GM13977 (cell line): ENCODE measurements at regions not wholly inside any gene's neighbourhood (a gene's known extent, or its start where the extent isn't known, plus 50 kb on each side); places are given as distances from the start of the nearest gene placed in this dataset.
"Not testable (repeated sequence)": the region's sequence is repeated elsewhere in the genome, so short reads cannot be mapped to it uniquely, and the experiment has no call there.

Source experiments
- DNase-seq: peaks from one replicate; pipeline ENCODE4 v3.0.0; 2012; ENCODE audit warnings: low spot score
- CTCF ChIP-seq: IDR thresholded peaks from 2 replicates; pipeline ENCODE4 v1.5.1; 2012; ENCODE audit warnings: mild to moderate bottlenecking, control low read depth; ENCODE audit not compliant: insufficient read depth; ENCODE audit errors: extremely low read depth, missing control alignments
- in situ Hi-C: fragments of 300-500 bp; cut with MboI; formaldehyde crosslinking; loops from one replicate; pipeline ENCODE4 v1.12.0; 2022; ENCODE audit warnings: low sequenced_read_pairs, low pct_unique_long_range_greater_than_20kb, mixed read lengths, inconsistent platforms; ENCODE audit not compliant: unreplicated experiment

- in situ Hi-C loops, result no loop called here
- TF ChIP-seq CTCF, result no peak
- DNase-seq, result no peak
Observed at GRCh38 chrX:1140236-1140681, 72.2 kb downstream of the CRLF2 start.

- no peak for TF ChIP-seq CTCF
- in situ Hi-C loops, result no loop called here
- DNase-seq, result no peak
Observed at GRCh38 chrX:1139185-1139500, 73.3 kb downstream of the CRLF2 start.

- no peak for TF ChIP-seq CTCF
- DNase-seq, result no peak
- in situ Hi-C loops, result no loop called here
Observed at GRCh38 chrX:1138476-1139184, 73.8 kb downstream of the CRLF2 start.

GRCh38 chrX:1137531-1137930 is 74.9 kb downstream of the CRLF2 start:
- in situ Hi-C loops, result no loop called here
- no peak for DNase-seq
- no peak for TF ChIP-seq CTCF

GRCh38 chrX:1136582-1136981 is 75.9 kb downstream of the CRLF2 start:
- in situ Hi-C loops, DNase-seq: not testable (repeated sequence)

- no peak for TF ChIP-seq CTCF
- in situ Hi-C loops, result no loop called here
- no peak for DNase-seq
Observed at GRCh38 chrX:1134976-1135375, 77.5 kb downstream of the CRLF2 start.

- no peak for TF ChIP-seq CTCF
- in situ Hi-C loops, result no loop called here
- no peak for DNase-seq
Observed at GRCh38 chrX:1134156-1134555, 78.3 kb downstream of the CRLF2 start.
